ENCODE measurements at regions not wholly inside any gene's neighbourhood (a gene's known extent, or its start where the extent isn't known, plus 50 kb on each side); places are given as distances from the start of the nearest gene placed in this dataset.

- Histone ChIP-seq H3K9me3 (replicated peaks) (peaks cover 19% of the 10 kb centered on the region), H3K27me3 (ENCODE audit: low read depth) (no peaks in the 10 kb centered on the region), H3K4me1 (no peaks in the 10 kb centered on the region), H3K27ac (replicated peaks) (no peak overlapping the region), H3K4me3 (no peak overlapping the region), H3K36me3 (no peaks in the 10 kb centered on the region)
- no peak for TF ChIP-seq CTCF (IDR thresholded peaks at IDR 0.05; ENCODE audit: borderline replicate concordance)
- intact Hi-C loops (cut with micrococcal nuclease), result no loop called here
- no peak for DNase-seq
Observed at GRCh38 chrX:87755493-87755892, 237.9 kb downstream of the KLHL4 start.

DNA sequence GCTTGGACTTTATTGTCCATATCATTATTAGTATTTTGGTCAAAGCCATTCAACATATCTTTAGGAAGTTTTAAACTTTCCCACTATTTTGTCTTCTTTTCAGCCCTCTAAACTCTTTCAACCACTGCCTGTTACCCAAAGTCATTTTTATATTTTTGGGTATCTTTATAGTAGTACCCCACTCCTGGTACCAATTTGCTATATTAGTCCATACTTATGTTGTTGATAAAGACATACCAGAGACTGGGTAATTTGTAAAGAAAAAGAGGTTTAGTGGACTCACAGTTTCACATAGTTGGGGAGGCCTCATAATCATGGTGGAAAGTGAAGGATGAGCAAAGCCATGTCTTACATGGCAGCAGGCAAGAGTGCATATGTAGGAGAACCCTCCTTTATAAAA is 271.4 kb downstream of the KLHL4 start:
- no peak for TF ChIP-seq CTCF (IDR thresholded peaks at IDR 0.05; ENCODE audit: borderline replicate concordance)
- Histone ChIP-seq H3K4me1 (no peaks in the 10 kb centered on the region), H3K4me3 (no peak overlapping the region), H3K36me3 (no peaks in the 10 kb centered on the region), H3K27me3 (ENCODE audit: low read depth) (no peaks in the 10 kb centered on the region), H3K9me3 (replicated peaks) (peaks cover 4% of the 10 kb centered on the region), H3K27ac (replicated peaks) (no peak overlapping the region)
- DNase-seq, result no peak
- intact Hi-C loops (cut with micrococcal nuclease), result no loop called here

DNA sequence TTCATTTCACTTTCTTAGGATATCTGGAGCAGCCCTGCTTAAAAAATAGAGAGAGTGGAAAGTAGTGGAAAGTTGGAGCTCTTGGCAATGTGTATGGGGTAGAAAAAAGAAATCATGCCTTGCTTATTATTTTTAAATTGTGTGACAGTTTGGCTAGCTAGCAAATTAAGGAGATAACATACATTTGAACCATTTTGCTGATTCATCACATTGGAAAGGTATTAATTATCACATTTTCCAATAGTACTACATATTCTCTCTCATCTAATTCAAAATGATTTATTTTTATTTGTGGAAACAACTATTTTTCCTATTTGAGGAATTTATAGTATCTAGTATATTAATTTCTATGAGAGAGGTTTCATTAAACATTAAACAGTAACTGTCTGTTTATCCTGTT is 280.4 kb downstream of the KLHL4 start:
- no peaks in the 10 kb centered on the region for H3K27me3 ChIP-seq (ENCODE audit: low read depth)
- H3K36me3 ChIP-seq, result no peaks in the 10 kb centered on the region
- no peaks in the 10 kb centered on the region for H3K4me1 ChIP-seq
- H3K9me3 ChIP-seq (replicated peaks), result no peaks in the 10 kb centered on the region
- intact Hi-C loops (cut with micrococcal nuclease), result no loop called here
- no peak overlapping the region for H3K27ac ChIP-seq (replicated peaks)
- no peak for DNase-seq
- TF ChIP-seq CTCF (IDR thresholded peaks at IDR 0.05; ENCODE audit: borderline replicate concordance), result no peak
- no peak overlapping the region for H3K4me3 ChIP-seq

- no peaks in the 10 kb centered on the region for H3K36me3 ChIP-seq
- no peaks in the 10 kb centered on the region for H3K9me3 ChIP-seq (replicated peaks)
- no peaks in the 10 kb centered on the region for H3K27me3 ChIP-seq (ENCODE audit: low read depth)
- no peak for DNase-seq
- peak overlapping the region; percentile 51 for H3K27ac ChIP-seq (replicated peaks)
- TF ChIP-seq CTCF (IDR thresholded peaks at IDR 0.05; ENCODE audit: borderline replicate concordance), result no peak
- H3K4me1 ChIP-seq, result peaks cover 17% of the 10 kb centered on the region
- H3K4me3 ChIP-seq, result no peak overlapping the region
- intact Hi-C loops (cut with micrococcal nuclease), result no loop called here
Observed at GRCh38 chrX:87805829-87806490, 288.4 kb downstream of the KLHL4 start.

- no peak for DNase-seq
- Histone ChIP-seq H3K36me3 (no peaks in the 10 kb centered on the region), H3K9me3 (replicated peaks) (no peaks in the 10 kb centered on the region), H3K27ac (replicated peaks) (no peak overlapping the region), H3K4me3 (no peak overlapping the region), H3K4me1 (peaks cover 17% of the 10 kb centered on the region), H3K27me3 (ENCODE audit: low read depth) (no peaks in the 10 kb centered on the region)
- intact Hi-C loops (cut with micrococcal nuclease), result no loop called here
- no peak for TF ChIP-seq CTCF (IDR thresholded peaks at IDR 0.05; ENCODE audit: borderline replicate concordance)
Observed at GRCh38 chrX:87808576-87809243, 291.1 kb downstream of the KLHL4 start.
